Tibial nerve (tissue), 4 donors: ENCODE measurements at regions not wholly inside any gene's neighbourhood (a gene's known extent, or its start where the extent isn't known, plus 50 kb on each side); places are given as distances from the start of the nearest gene placed in this dataset.

Experiments
- DNase-seq, 2 donors: peaks; one replicate each; pipeline ENCODE4 v3.0.0-alpha.2; 2019; ENCODE audit warnings: low spot score in 2 of 2
- H3K27ac ChIP-seq, 4 donors: fragments of 200-600 bp; sonication (generic) in 3 of 4; one replicate each; pipeline ENCODE4 v1.5.1; 2017 to 2019; ENCODE audit warnings: mild to moderate bottlenecking in 1 of 4
- H3K27me3 ChIP-seq, 2 donors: fragments of 200-600 bp; sonication (generic) in 1 of 2; one replicate each; pipeline versions ENCODE4 v1.5.1 to v1.6.0; 2017 to 2019
- H3K36me3 ChIP-seq, 3 donors: fragments of 200-600 bp; sonication (generic); one replicate each; pipeline ENCODE4 v1.5.1; 2018 to 2019
- H3K4me1 ChIP-seq, 4 donors: fragments of 200-600 bp; sonication (generic) in 3 of 4; one replicate each; pipeline ENCODE4 v1.5.1; 2017 to 2019
- H3K4me3 ChIP-seq, 4 donors: fragments of 200-600 bp; sonication (generic) in 3 of 4; one replicate each; pipeline ENCODE4 v1.5.1; 2017 to 2019; ENCODE audit warnings: mild to moderate bottlenecking in 1 of 4, moderate library complexity in 1 of 4
- H3K9me3 ChIP-seq, 4 donors: fragments of 200-600 bp; sonication (generic) in 3 of 4; one replicate each; pipeline ENCODE4 v1.5.1; 2017 to 2019
- EP300 ChIP-seq, 2 donors: sonication (generic); formaldehyde crosslinking; IDR thresholded peaks; one replicate each; pipeline ENCODE4 v1.6.1; 2017; ENCODE audit warnings: antibody characterized with exemption in 2 of 2, mild to moderate bottlenecking in 1 of 2
- POLR2A ChIP-seq, 2 donors: fragments of 450-650 bp; IDR thresholded peaks; one replicate each; pipeline ENCODE4 v1.6.1; 2017; ENCODE audit warnings: antibody characterized with exemption in 2 of 2, mild to moderate bottlenecking in 2 of 2, moderate library complexity in 2 of 2
- whole genome bisulfite sequencing, 2 donors: methylation state at CpG; one replicate each; pipeline ENCODE4 v1.1.5; 2018; 5-methylcytosine and 5-hydroxymethylcytosine counted together
- TF ChIP-seq, protein P1 (sequence below), 5 experiments: fragments of 200-600 bp in 3 of 5; fragments of 450-650 bp in 2 of 5; sonication (generic) in 3 of 5; IDR thresholded peaks; one replicate each; pipeline ENCODE4 v1.5.1; 2016 to 2019; ENCODE audit warnings: antibody characterized with exemption in 5 of 5, mild to moderate bottlenecking in 3 of 5, moderate library complexity in 2 of 5

GRCh38 chr1:5348732-5349465, 643.3 kb downstream of the NPHP4 start:
- Histone ChIP-seq H3K9me3 (no peaks in the 10 kb centered on the region), H3K27me3 (no peaks in the 10 kb centered on the region), H3K4me1 (no peaks in the 10 kb centered on the region), H3K27ac (no peak overlapping the region), H3K4me3 (no peak overlapping the region), H3K36me3 (no peaks in the 10 kb centered on the region)
- 85 to 87% methylated on average over 15 of the region's 15 CpGs for WGBS, 2 donors
- TF ChIP-seq EP300 (IDR thresholded peaks at IDR 0.05) (no peak), POLR2A (IDR thresholded peaks at IDR 0.05) (no peak)
- TF ChIP-seq, protein P1, sequence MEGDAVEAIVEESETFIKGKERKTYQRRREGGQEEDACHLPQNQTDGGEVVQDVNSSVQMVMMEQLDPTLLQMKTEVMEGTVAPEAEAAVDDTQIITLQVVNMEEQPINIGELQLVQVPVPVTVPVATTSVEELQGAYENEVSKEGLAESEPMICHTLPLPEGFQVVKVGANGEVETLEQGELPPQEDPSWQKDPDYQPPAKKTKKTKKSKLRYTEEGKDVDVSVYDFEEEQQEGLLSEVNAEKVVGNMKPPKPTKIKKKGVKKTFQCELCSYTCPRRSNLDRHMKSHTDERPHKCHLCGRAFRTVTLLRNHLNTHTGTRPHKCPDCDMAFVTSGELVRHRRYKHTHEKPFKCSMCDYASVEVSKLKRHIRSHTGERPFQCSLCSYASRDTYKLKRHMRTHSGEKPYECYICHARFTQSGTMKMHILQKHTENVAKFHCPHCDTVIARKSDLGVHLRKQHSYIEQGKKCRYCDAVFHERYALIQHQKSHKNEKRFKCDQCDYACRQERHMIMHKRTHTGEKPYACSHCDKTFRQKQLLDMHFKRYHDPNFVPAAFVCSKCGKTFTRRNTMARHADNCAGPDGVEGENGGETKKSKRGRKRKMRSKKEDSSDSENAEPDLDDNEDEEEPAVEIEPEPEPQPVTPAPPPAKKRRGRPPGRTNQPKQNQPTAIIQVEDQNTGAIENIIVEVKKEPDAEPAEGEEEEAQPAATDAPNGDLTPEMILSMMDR (IDR thresholded peaks at IDR 0.05), result no peak
- DNase-seq, result no peak

DNA sequence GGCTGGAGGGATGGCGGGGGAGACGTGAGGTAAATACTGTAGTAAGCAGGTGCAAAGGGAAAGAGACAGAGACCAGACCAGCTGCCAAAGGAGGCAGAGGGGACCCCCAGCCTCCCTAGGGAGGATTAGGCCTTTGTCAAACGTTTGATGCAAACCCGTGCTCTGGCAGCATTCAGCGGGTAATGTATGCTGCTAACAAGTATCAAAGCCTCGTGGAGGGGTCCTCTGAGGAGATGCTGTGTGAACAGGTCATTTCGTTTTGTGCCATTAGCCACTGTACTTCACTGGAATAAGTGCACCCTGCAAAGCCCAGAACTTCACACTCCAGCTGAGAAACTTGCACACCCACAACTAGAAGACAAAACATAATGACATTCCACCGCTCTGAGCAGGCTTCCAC, 644.5 kb downstream of the NPHP4 start:
- H3K4me1 ChIP-seq, result no peaks in the 10 kb centered on the region
- H3K27me3 ChIP-seq, result no peaks in the 10 kb centered on the region
- 78 to 79% methylated on average over 8 of the region's 8 CpGs for WGBS, 2 donors
- no peaks in the 10 kb centered on the region for H3K9me3 ChIP-seq
- H3K27ac ChIP-seq, result no peak overlapping the region
- H3K36me3 ChIP-seq, result no peaks in the 10 kb centered on the region
- TF ChIP-seq POLR2A (IDR thresholded peaks at IDR 0.05), result no peak
- no peak for TF ChIP-seq EP300 (IDR thresholded peaks at IDR 0.05)
- TF ChIP-seq, protein P1 (IDR thresholded peaks at IDR 0.05), result no peak
- DNase-seq, result no peak
- no peak overlapping the region for H3K4me3 ChIP-seq

DNA sequence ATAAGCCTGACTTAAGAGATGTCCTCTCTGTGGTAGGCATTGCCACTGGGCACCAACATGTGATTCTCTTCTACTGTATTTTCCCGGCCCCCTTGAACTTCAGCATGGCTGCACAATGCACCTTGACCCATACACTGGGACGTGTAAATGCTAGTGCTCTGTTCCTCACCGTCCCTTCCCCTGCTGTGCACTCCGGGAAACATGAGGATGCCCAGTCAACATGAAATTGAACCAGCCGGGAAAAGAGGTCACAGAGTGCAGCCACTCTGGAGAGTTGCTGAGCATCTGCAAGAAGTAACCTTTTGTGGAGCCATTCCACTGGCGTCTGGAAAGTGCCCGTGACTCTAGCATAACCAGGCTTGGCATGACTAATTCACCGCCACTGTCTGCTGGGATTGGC, 646.7 kb downstream of the NPHP4 start:
- H3K4me1 ChIP-seq, result no peaks in the 10 kb centered on the region
- H3K9me3 ChIP-seq, result no peaks in the 10 kb centered on the region
- WGBS, 2 donors, result 61 to 65% methylated on average over 8 of the region's 8 CpGs
- no peak overlapping the region for H3K27ac ChIP-seq
- no peak for DNase-seq
- H3K27me3 ChIP-seq, result no peaks in the 10 kb centered on the region
- no peak overlapping the region for H3K4me3 ChIP-seq
- TF ChIP-seq, protein P1 (IDR thresholded peaks at IDR 0.05), result no peak
- TF ChIP-seq EP300 (IDR thresholded peaks at IDR 0.05) (no peak), POLR2A (IDR thresholded peaks at IDR 0.05) (no peak)
- H3K36me3 ChIP-seq, result no peaks in the 10 kb centered on the region

GRCh38 chr1:5343256-5344020, 648.8 kb downstream of the NPHP4 start:
- no peaks in the 10 kb centered on the region for H3K36me3 ChIP-seq

DNA sequence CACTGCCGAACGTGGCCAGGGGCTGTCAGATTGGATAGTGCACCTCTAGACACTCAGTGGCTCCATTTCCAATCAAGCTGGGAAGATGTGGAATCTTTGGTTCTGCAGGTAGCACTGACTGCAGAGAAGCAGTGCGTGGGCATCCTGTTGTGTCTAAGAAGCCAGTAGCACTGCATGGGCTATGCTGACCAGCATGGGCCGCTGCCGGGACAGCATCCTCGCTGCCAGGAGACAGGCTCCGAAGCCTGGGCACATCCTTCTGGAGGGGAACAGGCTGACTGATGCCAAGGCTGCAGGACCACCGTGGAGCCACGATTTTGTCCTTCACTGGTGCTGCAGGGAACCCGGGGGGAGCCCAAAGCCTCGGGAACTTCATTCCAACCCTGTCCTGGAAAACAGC, 649.4 kb downstream of the NPHP4 start:
- WGBS, 2 donors, result 83 to 87% methylated on average over 10 to 11 of the region's 11 CpGs
- Histone ChIP-seq H3K36me3 (no peaks in the 10 kb centered on the region), H3K9me3 (no peaks in the 10 kb centered on the region), H3K27me3 (no peaks in the 10 kb centered on the region), H3K4me3 (no peak overlapping the region), H3K4me1 (no peaks in the 10 kb centered on the region), H3K27ac (no peak overlapping the region)
- DNase-seq, result no peak
- no peak for TF ChIP-seq POLR2A (IDR thresholded peaks at IDR 0.05)

More at GRCh38 chr1:5343256-5344020, 648.8 kb downstream of the NPHP4 start:
- 78% methylated on average over 10 of the region's 10 CpGs for WGBS, 2 donors
- no peak overlapping the region for H3K4me3 ChIP-seq
- H3K27me3 ChIP-seq, result no peaks in the 10 kb centered on the region
- no peak for TF ChIP-seq EP300 (IDR thresholded peaks at IDR 0.05)
- H3K4me1 ChIP-seq, result no peaks in the 10 kb centered on the region
- H3K27ac ChIP-seq, result no peak overlapping the region
- H3K9me3 ChIP-seq, result no peaks in the 10 kb centered on the region
- DNase-seq, result no peak

DNA sequence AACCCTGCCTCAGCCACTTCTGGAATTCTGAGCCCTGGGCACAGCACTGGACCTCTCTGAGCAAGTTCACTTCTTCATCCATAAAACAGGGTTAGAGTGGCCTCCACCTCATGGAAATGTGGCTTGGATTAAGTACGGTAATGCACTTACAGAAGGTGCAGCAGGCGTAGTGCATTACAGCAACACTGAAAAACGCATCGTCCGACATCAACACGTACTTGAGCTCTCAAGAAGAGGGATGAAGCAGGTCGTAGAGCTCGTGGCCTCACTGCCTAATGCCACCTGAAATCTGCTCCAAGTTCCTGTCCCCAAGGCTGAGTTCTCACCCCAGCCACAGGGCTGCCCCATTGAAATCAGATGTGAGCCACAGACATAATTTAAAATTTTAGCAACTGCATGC, 650.1 kb downstream of the NPHP4 start:
- Histone ChIP-seq H3K27ac (no peak overlapping the region), H3K4me1 (no peaks in the 10 kb centered on the region), H3K36me3 (no peaks in the 10 kb centered on the region), H3K4me3 (no peak overlapping the region), H3K9me3 (no peaks in the 10 kb centered on the region), H3K27me3 (no peaks in the 10 kb centered on the region)
- TF ChIP-seq EP300 (IDR thresholded peaks at IDR 0.05) (no peak), POLR2A (IDR thresholded peaks at IDR 0.05) (no peak)
- TF ChIP-seq, protein P1 (IDR thresholded peaks at IDR 0.05), result no peak
- DNase-seq, result no peak
- 72 to 80% methylated on average over 8 of the region's 8 CpGs for WGBS, 2 donors
